OCI-LY1 (cell line): ENCODE measurements at regions not wholly inside any gene's neighbourhood (a gene's known extent, or its start where the extent isn't known, plus 50 kb on each side); places are given as distances from the start of the nearest gene placed in this dataset.

Experiments used
- H2AFZ ChIP-seq: fragments of 200-600 bp; sonication (generic), shearing (Covaris generic); 2 replicates; pipeline ENCODE4 v1.6.0; 2014; ENCODE audit warnings: antibody characterized with exemption, mild to moderate bottlenecking, low read length
- H3F3A ChIP-seq: fragments of 200-600 bp; sonication (generic), shearing (Covaris generic); 2 replicates; pipeline ENCODE4 v1.6.0; 2014; ENCODE audit warnings: mild to moderate bottlenecking, antibody characterized with exemption, low read length, moderate library complexity; ENCODE audit not compliant: insufficient read depth
- H3K27ac ChIP-seq: fragments of 200-600 bp; sonication (generic); 2 replicates; pipeline ENCODE4 v1.5.1; 2014; ENCODE audit warnings: low read length, mixed run types, mild to moderate bottlenecking, low read depth; ENCODE audit not compliant: poor library complexity, severe bottlenecking
- H3K27me3 ChIP-seq: fragments of 200-600 bp; sonication (generic); 2 replicates; pipeline ENCODE4 v1.6.0; 2014; ENCODE audit warnings: antibody characterized with exemption, mild to moderate bottlenecking, low read length, moderate library complexity; ENCODE audit not compliant: insufficient read depth
- H3K36me3 ChIP-seq: fragments of 200-600 bp; sonication (generic); 2 replicates; pipeline ENCODE4 v1.6.1; 2014; ENCODE audit warnings: mild to moderate bottlenecking, antibody characterized with exemption, low read length, moderate library complexity, mixed read lengths; ENCODE audit not compliant: insufficient read depth
- H3K4me1 ChIP-seq: fragments of 200-600 bp; sonication (generic); 2 replicates; pipeline ENCODE4 v1.5.1; 2014; ENCODE audit warnings: mild to moderate bottlenecking, low read length, moderate library complexity; ENCODE audit not compliant: insufficient read depth, severe bottlenecking
- H3K4me2 ChIP-seq: fragments of 200-600 bp; sonication (generic), shearing (Covaris generic); 2 replicates; pipeline ENCODE4 v1.6.1; 2014; ENCODE audit warnings: low read length
- H3K4me3 ChIP-seq: fragments of 200-600 bp; sonication (generic); 2 replicates; pipeline ENCODE4 v1.5.1; 2014; ENCODE audit warnings: low read length, low read depth, mild to moderate bottlenecking, mixed read lengths; ENCODE audit not compliant: poor library complexity, severe bottlenecking
- H3K79me2 ChIP-seq: fragments of 200-600 bp; shearing (Covaris generic); 2 replicates; pipeline ENCODE4 v1.6.1; 2016; ENCODE audit warnings: mixed run types, low read length, mixed read lengths; ENCODE audit not compliant: insufficient read depth
- H3K9ac ChIP-seq: fragments of 200-600 bp; sonication (generic), shearing (Covaris generic); 2 replicates; pipeline ENCODE4 v1.6.1; 2014; ENCODE audit warnings: mild to moderate bottlenecking, low read length, mixed read lengths
- H3K9me2 ChIP-seq: fragments of 200-600 bp; sonication (generic), shearing (Covaris generic); 2 replicates; pipeline ENCODE4 v1.6.1; 2014; ENCODE audit warnings: low read depth, mild to moderate bottlenecking, low read length, mixed read lengths
- H3K9me3 ChIP-seq: fragments of 200-600 bp; shearing (Covaris generic); 2 replicates; pipeline ENCODE4 v1.6.1; 2014; ENCODE audit warnings: low read length, mixed read lengths
- H4K20me1 ChIP-seq: fragments of 200-600 bp; sonication (generic), shearing (Covaris generic); 2 replicates; pipeline ENCODE4 v1.6.0; 2016; ENCODE audit warnings: mild to moderate bottlenecking, low read length; ENCODE audit not compliant: insufficient read depth
- CTCF ChIP-seq: fragments of 200-600 bp; sonication (generic), shearing (Covaris generic); IDR thresholded peaks from 2 replicates; pipeline ENCODE4 v1.5.1; 2017; ENCODE audit warnings: mild to moderate bottlenecking, antibody characterized with exemption, low read length, moderate library complexity, mixed read lengths
- EZH2 ChIP-seq: fragments of 200-600 bp; sonication (generic), shearing (Covaris generic); IDR thresholded peaks from 2 replicates; pipeline ENCODE4 v1.8.0; 2017; ENCODE audit warnings: borderline replicate concordance, mixed run types, mild to moderate bottlenecking, antibody characterized with exemption, low read length, moderate library complexity, mixed read lengths

- H3K27ac ChIP-seq = no peak overlapping the region
- no peak overlapping the region for H3K9ac ChIP-seq
- no peaks in the 10 kb centered on the region for H3K9me2 ChIP-seq
- H3K9me3 ChIP-seq = no peaks in the 10 kb centered on the region
- H3K79me2 ChIP-seq = no peaks in the 10 kb centered on the region
- H3F3A ChIP-seq = no peaks in the 10 kb centered on the region
- H3K4me3 ChIP-seq = no peak overlapping the region
- no peaks in the 10 kb centered on the region for H3K27me3 ChIP-seq
- no peaks in the 10 kb centered on the region for H3K4me1 ChIP-seq
- H3K36me3 ChIP-seq = no peaks in the 10 kb centered on the region
- no peaks in the 10 kb centered on the region for H4K20me1 ChIP-seq
- TF ChIP-seq CTCF (no peak), EZH2 (no peak)
- H2AFZ ChIP-seq = no peak overlapping the region
- no peak overlapping the region for H3K4me2 ChIP-seq
These were observed 101.2 kb upstream of the CREB1 start for GRCh38 chr2:207428573-207428972.

GRCh38 chr2:207432453-207432852, 97.3 kb upstream of the CREB1 start:
- Histone ChIP-seq H3K4me3 (no peak overlapping the region), H3K9me3 (no peaks in the 10 kb centered on the region), H3K27me3 (no peaks in the 10 kb centered on the region), H3K9ac (no peak overlapping the region), H3K4me1 (no peaks in the 10 kb centered on the region), H2AFZ (no peak overlapping the region), H3K27ac (no peak overlapping the region), H3K79me2 (no peaks in the 10 kb centered on the region), H4K20me1 (no peaks in the 10 kb centered on the region), H3K9me2 (no peaks in the 10 kb centered on the region), H3K4me2 (no peak overlapping the region), H3K36me3 (no peaks in the 10 kb centered on the region), H3F3A (no peaks in the 10 kb centered on the region)
- TF ChIP-seq CTCF (no peak), EZH2 (no peak)

- H2AFZ ChIP-seq = no peak overlapping the region
- H3K4me1 ChIP-seq = no peaks in the 10 kb centered on the region
- no peaks in the 10 kb centered on the region for H3K9me2 ChIP-seq
- no peaks in the 10 kb centered on the region for H3K27me3 ChIP-seq
- TF ChIP-seq EZH2 (no peak), CTCF (no peak)
- H3K9me3 ChIP-seq = no peaks in the 10 kb centered on the region
- no peaks in the 10 kb centered on the region for H3K79me2 ChIP-seq
- no peak overlapping the region for H3K9ac ChIP-seq
- no peak overlapping the region for H3K27ac ChIP-seq
- H3K4me3 ChIP-seq = no peak overlapping the region
- H4K20me1 ChIP-seq = no peaks in the 10 kb centered on the region
- no peaks in the 10 kb centered on the region for H3F3A ChIP-seq
- no peak overlapping the region for H3K4me2 ChIP-seq
- no peaks in the 10 kb centered on the region for H3K36me3 ChIP-seq
These were observed 95.5 kb upstream of the CREB1 start for GRCh38 chr2:207434306-207434705.
